Left forelimb (tissue), 1 donor: ENCODE measurements at regions not wholly inside any gene's neighbourhood (a gene's known extent, or its start where the extent isn't known, plus 50 kb on each side); places are given as distances from the start of the nearest gene placed in this dataset.

ENCODE experiments used
- DNase-seq: peaks from one replicate; pipeline ENCODE4 v3.0.0-alpha.2; 2018; ENCODE audit warnings: low spot score

GRCh38 chr15:47949815-47950214 is 171.0 kb upstream of the SLC24A5 start:
- no peak for DNase-seq

- DNase-seq, result no peak
Measured at GRCh38 chr15:47950447-47950846, 170.3 kb upstream of the SLC24A5 start.

DNA sequence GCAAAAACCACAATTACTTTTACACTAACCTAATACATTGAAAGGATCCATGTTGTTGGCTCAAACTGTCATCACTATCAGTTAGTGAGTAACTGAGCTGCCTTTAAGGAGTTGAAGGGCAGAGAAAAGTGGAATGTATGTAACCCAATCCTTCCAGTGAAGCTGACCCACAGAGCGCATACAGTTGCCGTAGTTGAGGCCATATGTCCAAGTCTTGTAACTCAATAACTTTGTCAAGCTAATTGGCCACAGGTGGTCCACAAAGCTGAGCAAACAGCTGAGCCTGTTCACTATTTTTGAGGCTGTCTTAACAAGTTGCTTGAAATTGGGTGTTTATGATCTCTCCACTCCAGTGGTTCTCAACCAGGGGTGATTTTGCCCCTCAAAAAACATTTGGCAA is 169.0 kb upstream of the SLC24A5 start:
- DNase-seq, result no peak

- no peak for DNase-seq
Measured at GRCh38 chr15:47954196-47954595, 166.6 kb upstream of the SLC24A5 start.

DNA sequence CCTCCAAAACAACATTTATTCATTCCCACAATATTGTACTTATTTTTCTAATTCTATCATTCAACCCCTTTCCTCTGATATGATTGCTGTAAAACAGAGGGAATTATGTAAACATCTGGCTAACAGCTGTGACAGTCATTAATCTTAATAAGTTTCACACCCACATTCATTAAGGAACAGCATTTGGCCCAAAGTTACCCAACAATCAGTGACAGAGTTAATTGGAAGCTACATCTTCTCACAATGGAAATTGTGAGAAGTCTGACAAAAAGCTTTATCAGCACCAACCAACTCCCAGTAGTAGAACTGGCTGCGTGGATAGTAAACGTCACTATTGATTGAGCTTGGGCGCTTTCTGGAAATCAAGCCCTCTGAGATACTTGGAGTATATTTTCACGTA is 165.8 kb upstream of the SLC24A5 start:
- no peak for DNase-seq

DNA sequence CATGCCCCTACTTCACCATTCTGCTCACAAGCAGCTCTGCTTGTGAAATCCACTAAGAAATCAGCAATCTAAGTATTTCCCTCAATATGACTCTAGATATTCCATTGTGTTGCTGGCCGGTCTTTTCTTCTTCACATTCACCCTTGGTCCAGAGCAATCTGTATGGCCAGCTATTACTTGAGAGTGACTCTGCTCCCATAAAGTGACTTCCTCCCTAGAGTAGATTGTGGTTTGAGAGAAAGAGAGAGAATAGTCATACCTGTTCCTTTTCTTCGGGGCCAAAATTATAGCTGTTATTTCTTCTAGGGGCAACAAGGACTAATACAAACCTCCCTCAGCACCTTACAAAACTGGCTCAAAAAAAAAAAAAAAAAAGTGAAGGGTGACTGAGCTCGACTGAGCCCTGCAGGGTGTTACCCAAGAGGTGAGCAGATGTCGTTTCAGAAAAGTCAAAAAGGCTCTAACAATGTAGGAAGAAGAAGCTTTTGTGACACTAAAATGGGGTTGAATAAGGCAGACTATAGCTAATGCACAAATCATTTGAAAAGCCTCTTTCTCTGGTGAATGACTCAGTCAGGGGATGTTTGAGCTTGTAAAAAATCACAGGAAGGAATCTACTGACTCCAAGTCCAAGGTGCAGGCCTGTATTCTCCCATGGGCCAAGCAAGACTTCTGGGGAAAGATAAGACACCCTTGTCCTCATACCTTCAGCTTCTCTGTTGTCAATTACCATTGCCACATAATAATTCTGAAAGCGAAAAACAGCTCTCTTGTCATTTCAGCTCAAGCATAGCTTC is 161.0 kb upstream of the SLC24A5 start:
- DNase-seq, result no peak

GRCh38 chr15:47961401-47962090 is 159.2 kb upstream of the SLC24A5 start:
- DNase-seq, result no peak

GRCh38 chr15:47963265-47963664 is 157.5 kb upstream of the SLC24A5 start:
- DNase-seq, result no peak

DNA sequence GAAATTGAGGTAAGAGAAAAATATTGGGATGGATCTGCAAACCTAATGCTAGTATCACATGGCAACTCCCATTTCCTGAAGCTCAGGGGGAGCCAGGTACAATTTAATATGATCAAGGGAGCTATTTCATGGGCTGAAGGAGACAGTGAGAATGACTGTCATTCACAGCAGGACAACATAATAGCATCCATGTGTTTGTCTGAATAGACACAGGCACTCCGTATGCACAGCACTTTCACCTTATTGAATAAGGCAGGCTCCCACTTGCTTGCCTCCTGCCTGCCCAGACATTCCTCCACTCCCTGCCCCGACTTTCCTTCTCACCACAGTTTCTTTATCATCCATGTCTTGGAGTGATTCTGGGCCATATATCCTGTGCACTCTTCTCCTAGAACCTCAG is 156.6 kb upstream of the SLC24A5 start:
- no peak for DNase-seq

DNA sequence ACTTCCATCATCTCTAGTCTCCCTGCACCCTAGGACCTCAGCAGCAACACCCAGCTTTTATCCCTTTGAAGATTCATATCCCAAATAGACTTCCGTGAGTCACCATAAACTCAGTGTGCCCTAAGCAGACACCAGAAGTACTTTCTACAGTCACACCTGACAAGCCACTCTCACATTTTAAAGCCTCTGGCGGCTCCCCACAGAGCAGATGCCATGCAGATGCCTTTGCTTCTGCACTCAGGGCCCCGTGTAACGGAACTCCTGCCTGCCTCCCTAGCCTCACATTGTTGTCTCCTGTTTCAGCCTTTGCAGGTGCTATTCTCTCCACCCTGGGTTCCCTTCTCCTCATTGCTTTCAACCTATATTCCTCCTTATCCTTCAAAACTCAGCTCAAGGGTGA is 155.5 kb upstream of the SLC24A5 start:
- no peak for DNase-seq

GRCh38 chr15:47968593-47968992 is 152.2 kb upstream of the SLC24A5 start:
- no peak for DNase-seq

DNA sequence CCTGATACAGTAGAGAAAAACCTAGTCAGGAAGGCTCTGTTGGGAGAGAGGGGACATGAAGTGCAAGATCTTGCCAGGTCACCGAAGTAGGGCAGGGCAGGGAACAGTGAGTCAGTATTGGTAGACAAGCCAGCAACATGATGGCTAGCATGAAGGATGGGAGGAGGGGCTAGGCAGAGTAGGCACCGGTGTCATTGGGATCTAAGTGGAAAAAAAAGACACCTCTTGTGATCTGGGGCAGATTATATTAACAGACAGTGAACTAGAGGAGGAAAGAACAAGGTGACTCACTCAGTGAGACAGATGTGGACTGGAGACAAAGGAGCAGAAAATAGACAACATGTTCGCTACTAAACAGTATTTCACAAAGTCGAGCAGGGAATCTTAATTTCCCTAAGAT is 149.2 kb upstream of the SLC24A5 start:
- DNase-seq, result no peak

GRCh38 chr15:47972738-47973137 is 148.1 kb upstream of the SLC24A5 start:
- DNase-seq, result no peak

DNA sequence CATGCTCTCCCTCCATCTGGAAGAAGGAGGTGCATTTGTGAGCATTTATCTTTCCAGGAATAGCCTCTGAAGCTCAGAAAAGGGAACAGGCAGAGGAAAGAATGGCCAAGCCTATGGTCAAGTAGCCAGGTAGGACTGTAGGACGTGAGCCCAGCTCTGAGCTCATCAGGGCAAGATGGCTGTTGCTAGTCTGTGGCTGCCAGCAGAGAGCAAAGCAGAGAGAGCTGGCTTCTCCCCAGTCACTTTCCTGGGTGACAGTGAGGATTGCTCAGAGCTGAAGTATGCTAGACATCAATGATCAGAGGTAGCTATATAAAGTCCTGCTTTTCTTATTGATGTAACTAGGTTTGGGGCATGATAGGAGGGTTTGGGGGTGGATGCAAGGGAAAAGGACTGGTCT is 146.1 kb upstream of the SLC24A5 start:
- DNase-seq, result no peak

- no peak for DNase-seq
Measured at GRCh38 chr15:47975427-47975826, 145.4 kb upstream of the SLC24A5 start.

DNA sequence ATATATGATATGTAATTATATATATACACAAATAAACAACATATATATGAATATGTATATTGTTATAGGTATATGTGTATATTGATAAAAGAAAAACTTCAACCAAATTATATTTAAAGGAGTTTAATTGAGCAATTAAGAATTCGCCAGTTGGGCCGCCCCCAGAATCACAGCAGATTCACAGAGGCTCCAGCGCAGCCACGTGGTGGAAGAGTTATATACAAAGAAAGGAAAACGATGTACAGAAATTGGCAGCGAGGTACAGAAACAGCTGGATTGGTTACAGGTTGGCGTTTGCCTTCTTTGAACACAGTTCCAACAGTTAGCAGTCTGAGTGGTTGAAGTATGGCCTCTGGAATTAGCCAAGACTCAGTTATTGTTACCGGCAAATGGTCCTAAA is 137.3 kb upstream of the SLC24A5 start:
- no peak for DNase-seq

DNA sequence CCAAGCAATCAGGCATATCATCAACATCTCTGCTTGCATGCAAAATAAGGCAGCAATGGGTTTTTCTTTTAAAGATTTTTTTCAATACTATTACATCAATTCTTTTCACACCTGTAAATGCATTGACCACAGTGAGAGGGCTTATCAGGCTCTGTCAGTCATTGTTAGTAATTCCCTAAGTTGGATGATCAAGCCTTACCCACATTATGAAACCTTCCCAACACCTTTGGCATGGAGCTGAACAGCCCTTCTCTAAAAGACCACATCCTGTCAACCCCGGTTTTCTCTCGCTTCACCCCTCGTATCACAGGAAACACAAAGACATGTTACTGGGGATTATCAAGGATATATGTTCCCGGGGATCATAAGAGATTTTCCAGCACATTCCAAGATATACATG is 135.2 kb upstream of the SLC24A5 start:
- DNase-seq, result no peak

- no peak for DNase-seq
Measured at GRCh38 chr15:47987461-47987860, 133.3 kb upstream of the SLC24A5 start.

DNA sequence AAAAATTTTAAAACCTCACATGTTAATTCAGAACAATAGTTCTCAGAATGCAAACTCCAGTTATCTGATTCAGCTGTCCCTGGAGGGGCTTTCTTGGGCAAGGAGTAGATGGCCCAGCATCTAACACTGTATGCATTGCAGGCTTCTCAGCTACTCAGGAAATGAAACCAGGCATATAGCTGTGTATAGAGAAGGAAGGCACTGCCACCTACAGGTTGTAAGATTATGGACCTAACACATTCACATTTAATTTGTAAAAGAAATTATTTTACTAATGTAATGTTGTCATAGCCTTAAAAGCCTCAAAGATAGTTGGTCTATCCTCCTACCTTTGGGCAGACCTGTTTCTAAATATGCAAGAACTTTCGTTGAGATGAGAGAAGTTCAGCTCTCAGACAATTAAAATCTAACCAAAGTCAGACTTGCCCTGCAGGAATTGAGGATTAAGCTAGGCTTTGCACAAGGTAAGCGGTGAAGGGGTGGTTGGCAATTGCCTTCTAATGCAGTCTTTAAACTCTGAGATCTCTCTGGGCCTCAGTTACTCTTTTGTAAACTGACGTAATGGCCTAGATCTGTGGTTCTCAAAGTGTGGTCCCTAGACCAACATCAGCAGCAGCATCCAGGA is 132.8 kb upstream of the SLC24A5 start:
- no peak for DNase-seq

- DNase-seq, result no peak
Measured at GRCh38 chr15:47988564-47988963, 132.2 kb upstream of the SLC24A5 start.

- DNase-seq, result no peak
Measured at GRCh38 chr15:47990821-47991220, 130.0 kb upstream of the SLC24A5 start.

DNA sequence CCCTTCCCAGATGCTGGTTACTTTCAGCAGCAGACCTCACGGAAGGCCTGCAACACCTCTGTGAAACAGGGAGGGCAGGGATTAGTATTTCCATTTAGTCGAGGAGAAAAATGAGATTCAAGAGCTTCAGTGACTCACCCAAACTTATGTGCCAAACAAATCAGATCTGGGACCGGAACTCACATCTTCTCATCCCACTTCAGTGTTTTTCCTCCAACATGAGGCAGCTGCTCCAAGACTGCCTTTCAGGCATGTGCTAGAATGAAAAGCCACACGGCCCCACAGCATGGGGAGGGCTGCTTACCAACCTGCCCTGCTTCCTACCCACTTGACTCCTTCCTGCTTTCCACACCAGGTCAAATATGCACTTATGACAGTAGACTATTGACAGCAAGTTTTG is 129.4 kb upstream of the SLC24A5 start:
- no peak for DNase-seq

- DNase-seq, result no peak
Measured at GRCh38 chr15:47993051-47993450, 127.7 kb upstream of the SLC24A5 start.
